Skeletal muscle tissue (tissue), 3 donors: ENCODE measurements at regions not wholly inside any gene's neighbourhood (a gene's known extent, or its start where the extent isn't known, plus 50 kb on each side); places are given as distances from the start of the nearest gene placed in this dataset.
"Not testable (repeated sequence)": the region's sequence is repeated elsewhere in the genome, so short reads cannot be mapped to it uniquely, and the experiment has no call there.

Experiments used
- H3K27ac ChIP-seq: one replicate; pipeline ENCODE4 v1.7.0; 2013; ENCODE audit warnings: mild to moderate bottlenecking, low read depth, low read length, inconsistent platforms
- H3K27me3 ChIP-seq, 3 donors: one replicate each; pipeline ENCODE4 v1.7.0; 2013; ENCODE audit warnings: low read length in 3 of 3; ENCODE audit not compliant: control insufficient read depth in 3 of 3, insufficient read depth in 3 of 3
- H3K36me3 ChIP-seq, 3 donors: one replicate each; pipeline ENCODE4 v1.7.0; 2013; ENCODE audit warnings: low read length in 3 of 3; ENCODE audit not compliant: control insufficient read depth in 3 of 3, insufficient read depth in 3 of 3
- H3K4me1 ChIP-seq, 3 donors: one replicate each; pipeline ENCODE4 v1.7.0; 2013; ENCODE audit warnings: low read length in 3 of 3, mild to moderate bottlenecking in 3 of 3; ENCODE audit not compliant: control insufficient read depth in 3 of 3, insufficient read depth in 3 of 3
- H3K4me3 ChIP-seq, 3 donors: one replicate each; pipeline ENCODE4 v1.7.0; 2013; ENCODE audit warnings: low read length in 3 of 3
- H3K9ac ChIP-seq, 3 donors: one replicate each; pipeline ENCODE4 v1.7.0; 2013; ENCODE audit warnings: low read length in 3 of 3, mild to moderate bottlenecking in 3 of 3, moderate library complexity in 2 of 3, low read depth in 1 of 3
- H3K9me3 ChIP-seq, 3 donors: one replicate each; pipeline ENCODE4 v1.7.0; 2013; ENCODE audit warnings: low read length in 3 of 3; ENCODE audit not compliant: control insufficient read depth in 3 of 3
- donor health status: Osteomylitis.

DNA sequence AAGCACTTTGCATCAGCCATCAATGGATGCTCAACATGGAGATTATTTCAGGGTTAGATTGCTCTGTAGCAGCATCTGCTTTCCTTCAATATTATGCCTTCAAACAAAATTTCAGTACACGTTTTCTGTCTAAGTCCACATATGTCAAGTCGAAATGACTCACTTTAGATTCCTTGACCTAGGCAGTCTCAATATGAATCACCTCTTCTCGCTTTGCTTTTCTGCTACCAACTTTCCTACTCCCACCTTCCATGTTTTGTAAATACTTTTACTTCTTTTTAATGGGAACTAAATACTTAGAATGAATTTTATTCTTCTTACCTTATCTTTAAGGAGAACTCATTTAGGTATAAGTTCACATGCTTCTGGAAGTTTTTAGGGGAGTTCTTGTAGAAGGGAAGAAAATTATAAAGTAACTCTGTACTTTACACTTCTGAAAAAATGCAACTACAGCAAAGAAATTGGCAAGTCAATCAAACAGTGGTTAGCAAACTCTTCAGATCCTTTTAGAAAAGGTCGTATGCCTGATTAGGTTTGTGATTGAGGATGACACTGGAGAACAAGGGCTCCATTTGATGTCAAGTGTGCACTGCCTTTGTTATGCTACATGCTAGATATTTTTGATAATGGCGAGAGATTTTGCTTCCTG lies 478.5 kb upstream of the SMARCA2 start:
- Histone ChIP-seq H3K4me3 (no peak overlapping the region), H3K9ac (no peak overlapping the region)

DNA sequence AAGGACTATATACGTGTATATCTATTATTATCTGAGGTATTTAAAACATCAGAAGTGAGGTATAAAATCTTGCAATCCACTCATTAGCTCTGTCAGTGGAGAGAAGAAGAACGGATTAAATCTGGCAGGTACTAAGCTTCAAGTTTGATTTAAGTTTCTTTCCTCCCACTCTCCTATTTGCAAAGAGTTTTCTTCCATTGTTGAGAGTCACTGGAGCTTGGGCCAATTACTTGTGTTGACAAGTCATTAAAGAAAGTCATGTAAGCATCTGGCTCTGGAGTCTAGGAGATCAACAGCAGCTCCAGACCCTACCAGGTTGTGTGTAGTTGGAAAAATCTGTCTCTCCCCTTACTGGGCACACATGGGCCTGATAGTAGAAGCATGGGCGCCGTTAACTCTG lies 476.8 kb upstream of the SMARCA2 start:
- no peaks in the 10 kb centered on the region for H3K36me3 ChIP-seq
- H3K9ac ChIP-seq: no peak overlapping the region
- no peak overlapping the region for H3K27ac ChIP-seq
- no peaks in the 10 kb centered on the region for H3K4me1 ChIP-seq
- H3K27me3 ChIP-seq: no peaks in the 10 kb centered on the region
- no peak overlapping the region for H3K4me3 ChIP-seq
- no peaks in the 10 kb centered on the region for H3K9me3 ChIP-seq

More for the DNA sequence above, 478.5 kb upstream of the SMARCA2 start:
- H3K27ac ChIP-seq: no peak overlapping the region
- H3K4me1 ChIP-seq: no peaks in the 10 kb centered on the region
- H3K9me3 ChIP-seq: no peaks in the 10 kb centered on the region
- H3K36me3 ChIP-seq: no peaks in the 10 kb centered on the region
- no peaks in the 10 kb centered on the region for H3K27me3 ChIP-seq

DNA sequence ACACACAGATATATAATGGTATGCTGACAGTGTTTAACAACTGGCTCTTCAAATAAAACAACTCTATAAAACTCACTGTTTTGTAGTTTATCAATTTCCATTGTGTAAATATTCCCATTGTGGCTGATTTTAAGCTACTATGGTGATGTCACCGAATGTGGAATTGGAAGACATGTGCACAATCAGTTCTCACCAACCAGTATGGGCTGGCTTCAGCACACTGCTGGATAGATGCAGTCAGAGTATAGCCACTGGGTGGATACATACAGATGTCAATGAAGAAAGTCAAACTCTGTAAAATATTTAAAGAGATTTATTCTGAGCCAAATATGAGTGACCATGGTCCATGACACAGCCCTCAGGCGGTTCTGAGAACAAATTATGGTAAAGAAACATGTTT lies 475.9 kb upstream of the SMARCA2 start:
- Histone ChIP-seq H3K9me3 (no peaks in the 10 kb centered on the region), H3K36me3 (no peaks in the 10 kb centered on the region), H3K4me1 (no peaks in the 10 kb centered on the region), H3K27ac (no peak overlapping the region), H3K4me3 (no peak overlapping the region), H3K27me3 (no peaks in the 10 kb centered on the region), H3K9ac (no peak overlapping the region)

DNA sequence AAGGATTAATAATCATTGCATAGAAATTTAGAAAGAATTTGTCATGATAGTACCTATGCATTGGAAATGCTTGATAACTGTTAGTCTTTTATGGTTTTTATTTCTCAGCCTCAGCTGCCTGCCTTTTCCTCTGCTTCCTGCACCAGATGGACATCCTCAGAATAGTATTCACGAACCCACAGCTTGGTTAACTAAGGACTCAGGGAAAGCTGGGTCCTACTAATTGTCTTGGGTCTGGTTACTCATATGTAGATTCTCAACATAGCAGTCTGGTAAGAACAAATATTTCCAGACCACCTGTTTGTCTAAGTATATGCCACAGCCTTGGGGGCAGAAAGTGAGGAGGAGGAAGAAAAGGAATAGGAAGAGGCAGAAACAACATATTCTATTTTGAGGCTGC lies 464.5 kb upstream of the SMARCA2 start:
- Histone ChIP-seq H3K9ac (no peak overlapping the region), H3K27me3 (no peaks in the 10 kb centered on the region), H3K36me3 (no peaks in the 10 kb centered on the region), H3K4me1 (no peaks in the 10 kb centered on the region), H3K9me3 (no peaks in the 10 kb centered on the region), H3K4me3 (no peak overlapping the region), H3K27ac (no peak overlapping the region)

DNA sequence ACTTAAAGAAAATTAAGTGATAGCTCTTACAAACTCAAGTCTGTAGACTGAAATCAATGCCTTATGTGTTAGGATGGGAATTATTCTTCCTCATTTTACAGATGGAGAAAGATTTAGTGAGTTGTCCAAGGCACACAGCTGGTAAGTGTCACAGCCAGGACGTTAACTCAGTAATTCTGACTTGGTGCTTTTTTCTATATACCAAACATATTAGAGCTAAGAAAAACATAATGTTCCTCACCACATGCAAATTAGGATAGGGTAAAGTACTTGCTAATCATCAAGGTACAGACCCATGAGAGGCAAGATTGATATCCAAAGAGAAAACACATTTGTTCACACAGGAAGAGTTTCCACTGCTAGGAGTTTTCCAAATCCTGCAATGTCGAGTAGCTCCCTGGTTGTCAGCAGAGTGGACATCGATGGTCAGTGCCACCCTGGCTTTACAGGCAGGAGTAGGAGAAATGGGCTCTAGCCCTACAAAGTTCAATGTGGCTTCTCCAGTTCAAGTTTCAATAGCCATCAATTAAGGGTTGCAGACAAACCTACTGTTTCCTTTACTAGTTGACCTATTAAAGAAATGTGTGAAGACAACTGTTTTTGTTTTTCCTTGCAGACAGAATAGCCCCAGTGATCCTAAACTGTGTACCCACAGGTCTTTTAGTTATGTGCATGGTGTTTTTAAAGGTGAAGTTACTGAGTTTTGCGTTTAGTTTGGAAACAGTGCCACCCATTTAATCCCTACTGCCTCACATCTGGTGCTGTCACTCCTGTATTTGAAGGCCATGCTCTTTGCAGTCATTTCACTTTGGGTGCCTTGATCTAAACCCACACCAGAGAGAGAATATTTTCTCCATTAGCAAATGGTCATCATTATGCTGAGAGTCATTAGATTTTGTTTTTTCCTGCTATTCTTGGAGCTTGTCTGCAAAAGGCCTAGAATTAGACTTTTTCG lies 460.8 kb upstream of the SMARCA2 start:
- Histone ChIP-seq H3K4me3 (no peak overlapping the region), H3K36me3 (no peaks in the 10 kb centered on the region), H3K9me3 (no peaks in the 10 kb centered on the region), H3K4me1 (no peaks in the 10 kb centered on the region), H3K27ac (no peak overlapping the region), H3K9ac (no peak overlapping the region), H3K27me3 (no peaks in the 10 kb centered on the region)

DNA sequence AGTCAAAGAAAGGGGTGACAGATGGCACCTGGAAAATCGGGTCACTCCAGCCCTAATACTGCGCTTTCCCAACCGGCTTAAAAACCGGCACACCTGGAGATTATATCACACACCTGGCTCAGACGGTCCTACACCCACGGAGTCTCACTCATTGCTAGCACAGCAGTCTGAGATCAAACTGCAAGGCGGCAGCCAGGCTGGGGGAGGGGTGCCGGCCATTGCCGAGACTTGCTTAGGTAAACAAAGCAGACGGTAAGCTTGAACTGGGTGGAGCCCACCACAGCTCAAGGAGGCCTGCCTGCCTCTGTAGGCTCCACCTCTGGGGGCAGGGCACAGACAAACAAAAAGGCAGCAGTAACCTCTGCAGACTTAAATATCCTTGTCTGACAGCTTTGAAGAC lies 456.5 kb upstream of the SMARCA2 start:
- not testable (repeated sequence) for H3K9me3 ChIP-seq, H3K27me3 ChIP-seq, H3K9ac ChIP-seq, H3K27ac ChIP-seq, H3K4me3 ChIP-seq, H3K36me3 ChIP-seq, H3K4me1 ChIP-seq

DNA sequence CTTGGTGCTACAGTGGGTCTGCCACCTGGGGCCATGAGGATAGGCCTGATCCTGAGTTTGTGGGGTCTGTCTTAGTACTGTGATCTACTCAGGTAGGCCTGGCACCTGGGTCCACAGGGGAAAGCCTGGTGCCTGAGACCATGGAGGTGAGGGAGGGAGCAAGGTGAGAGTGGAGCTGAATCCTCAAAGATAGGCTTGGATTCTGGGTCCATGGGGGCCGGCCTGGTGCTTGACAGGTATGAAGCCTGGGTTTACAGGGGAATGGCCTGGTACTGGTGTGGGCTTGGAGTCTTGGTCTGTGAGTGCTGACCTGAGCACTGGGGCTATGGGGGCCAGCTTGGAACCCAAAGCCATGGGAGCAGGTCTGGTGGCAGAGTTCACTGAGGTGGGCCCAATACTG lies 439.2 kb upstream of the SMARCA2 start:
- Histone ChIP-seq H3K27ac (no peak overlapping the region), H3K9ac (no peak overlapping the region), H3K36me3 (no peaks in the 10 kb centered on the region), H3K4me3 (no peak overlapping the region), H3K4me1 (no peaks in the 10 kb centered on the region), H3K9me3 (no peaks in the 10 kb centered on the region), H3K27me3 (no peaks in the 10 kb centered on the region)

DNA sequence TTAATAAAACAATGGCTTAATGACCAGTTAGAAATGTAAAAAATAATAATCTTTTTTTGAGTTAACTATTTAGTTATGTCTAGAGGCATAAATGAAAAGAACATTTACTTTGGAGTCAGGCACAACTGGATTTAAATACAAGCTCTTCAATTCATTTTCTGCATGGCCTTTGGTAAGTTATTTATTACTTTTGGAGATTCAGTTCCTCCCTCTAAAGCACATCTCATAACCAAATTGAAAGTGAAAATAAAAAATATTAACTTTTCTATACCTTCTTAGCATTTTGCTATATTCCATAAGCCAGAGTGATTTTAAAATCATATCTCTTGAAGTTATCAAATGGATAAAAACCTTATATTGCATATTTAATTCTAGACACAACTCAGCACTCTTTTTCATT lies 434.9 kb upstream of the SMARCA2 start:
- H3K9me3 ChIP-seq: no peaks in the 10 kb centered on the region
- no peaks in the 10 kb centered on the region for H3K4me1 ChIP-seq
- no peak overlapping the region for H3K4me3 ChIP-seq
- H3K9ac ChIP-seq: no peak overlapping the region
- no peak overlapping the region for H3K27ac ChIP-seq
- no peaks in the 10 kb centered on the region for H3K27me3 ChIP-seq
- no peaks in the 10 kb centered on the region for H3K36me3 ChIP-seq

DNA sequence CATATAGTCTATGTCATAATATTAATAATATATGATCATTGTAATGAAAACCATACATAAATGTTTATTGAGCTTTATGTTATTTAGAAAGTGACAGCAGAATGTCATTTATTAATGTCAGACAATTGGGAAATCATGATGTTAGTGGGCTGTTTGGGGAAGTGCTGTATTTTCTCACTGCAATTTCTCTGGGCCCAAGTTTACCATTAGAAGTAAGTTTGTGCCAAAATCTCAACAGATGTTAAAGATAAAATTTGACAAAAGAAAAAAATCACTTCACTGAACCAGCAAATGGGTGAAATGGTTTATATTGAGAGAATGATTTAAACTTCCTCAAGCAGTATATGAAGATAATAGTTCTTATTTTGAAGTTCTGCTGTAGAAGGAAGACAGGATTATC lies 433.2 kb upstream of the SMARCA2 start:
- Histone ChIP-seq H3K9ac (no peak overlapping the region), H3K36me3 (no peaks in the 10 kb centered on the region), H3K4me3 (no peak overlapping the region), H3K9me3 (no peaks in the 10 kb centered on the region), H3K27me3 (no peaks in the 10 kb centered on the region), H3K4me1 (no peaks in the 10 kb centered on the region), H3K27ac (no peak overlapping the region)

DNA sequence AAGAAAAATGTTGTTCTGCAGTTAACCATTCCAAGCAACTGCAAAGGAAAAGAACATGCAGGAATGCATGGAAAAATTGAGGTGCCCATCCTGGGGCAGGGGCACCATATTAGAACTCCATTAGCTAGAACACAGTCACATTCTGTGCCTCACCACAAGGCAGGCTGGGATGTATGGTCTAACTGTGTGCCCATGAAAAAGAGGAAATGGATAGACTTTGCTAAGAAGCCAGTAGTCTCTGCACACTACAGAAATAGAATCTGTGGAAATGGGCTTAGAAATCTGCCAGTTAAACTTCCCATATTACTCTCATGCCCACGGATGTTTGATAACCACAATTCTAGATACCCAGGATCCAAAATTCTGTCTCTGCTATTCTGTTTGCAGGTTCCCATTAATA lies 423.8 kb upstream of the SMARCA2 start:
- H3K4me1 ChIP-seq: no peaks in the 10 kb centered on the region
- no peaks in the 10 kb centered on the region for H3K9me3 ChIP-seq
- no peaks in the 10 kb centered on the region for H3K36me3 ChIP-seq
- no peak overlapping the region for H3K9ac ChIP-seq
- H3K27me3 ChIP-seq: no peaks in the 10 kb centered on the region
- no peak overlapping the region for H3K27ac ChIP-seq
- H3K4me3 ChIP-seq: no peak overlapping the region
